ENCODE measurements at regions not wholly inside any gene's neighbourhood (a gene's known extent, or its start where the extent isn't known, plus 50 kb on each side); places are given as distances from the start of the nearest gene placed in this dataset.

GRCh38 chr2:126749537-126749936 lies 93.6 kb downstream of the GYPC start:
- TF ChIP-seq CTCF (IDR thresholded peaks at IDR 0.05) (peak in 1 of 4 experiments; percentile 29), POLR2A (IDR thresholded peaks at IDR 0.05) (no peak), EP300 (IDR thresholded peaks at IDR 0.05) (no peak), POLR2AphosphoS5 (IDR thresholded peaks at IDR 0.05) (no peak)
